ENCODE measurements at regions not wholly inside any gene's neighbourhood (a gene's known extent, or its start where the extent isn't known, plus 50 kb on each side); places are given as distances from the start of the nearest gene placed in this dataset.

GRCh38 chr6:134415194-134415593, 97.3 kb upstream of the SGK1 start:
- intact Hi-C loops (cut with DNase I), result no loop called here
- Histone ChIP-seq H3K4me1 (no peaks in the 10 kb centered on the region), H3K4me3 (no peak overlapping the region), H3K27ac (no peak overlapping the region), H3K27me3 (no peaks in the 10 kb centered on the region), H3K9me3 (peaks cover 0 to 3% (median 0%) of the 10 kb centered on the region in 4 donors), H3K36me3 (no peaks in the 10 kb centered on the region)
- TF ChIP-seq POLR2A (IDR thresholded peaks at IDR 0.05) (no peak), CTCF (IDR thresholded peaks at IDR 0.05) (no peak)
- 65% methylated on average over 4 of the region's 4 CpGs for WGBS (ENCODE audit: insufficient coverage, low coverage, low lambda C conversion rate, missing lambda C conversion rate)
- no peak for ATAC-seq
- DNase-seq, result no peak

GRCh38 chr6:134414793-134415192, 96.9 kb upstream of the SGK1 start:
- no peak overlapping the region for H3K4me3 ChIP-seq
- TF ChIP-seq CTCF (IDR thresholded peaks at IDR 0.05) (no peak), POLR2A (IDR thresholded peaks at IDR 0.05) (no peak)
- H3K4me1 ChIP-seq, result no peaks in the 10 kb centered on the region
- 69% methylated on average over 6 of the region's 7 CpGs for WGBS (ENCODE audit: insufficient coverage, low coverage, low lambda C conversion rate, missing lambda C conversion rate)
- no peak for ATAC-seq
- no peak overlapping the region for H3K27ac ChIP-seq
- no peaks in the 10 kb centered on the region for H3K36me3 ChIP-seq
- H3K27me3 ChIP-seq, result no peaks in the 10 kb centered on the region
- DNase-seq, result no peak
- H3K9me3 ChIP-seq, result peaks cover 0 to 3% (median 0%) of the 10 kb centered on the region in 4 donors
- intact Hi-C loops (cut with DNase I), result no loop called here

- DNase-seq (no peak), ATAC-seq (peak in 3 of 4 donors; percentile 39 to 71 (median 46))
- peak overlapping the region in 2 of 3 donors; percentile 24 to 53 for H3K27ac ChIP-seq
Measured at GRCh38 chr6:134413241-134413643, 95.3 kb upstream of the SGK1 start.

GRCh38 chr6:134410541-134410940, 92.6 kb upstream of the SGK1 start:
- TF ChIP-seq POLR2A (IDR thresholded peaks at IDR 0.05) (no peak), CTCF (IDR thresholded peaks at IDR 0.05) (no peak)
- no peaks in the 10 kb centered on the region for H3K27me3 ChIP-seq
- WGBS (ENCODE audit: insufficient coverage, low coverage, low lambda C conversion rate, missing lambda C conversion rate), result 43% methylated on average over 1 of the region's 1 CpG
- DNase-seq, result no peak
- no peak overlapping the region for H3K27ac ChIP-seq
- no peak overlapping the region for H3K4me3 ChIP-seq
- ATAC-seq, result peak in 1 of 4 donors; percentile 47
- intact Hi-C loops (cut with DNase I), result no loop called here
- no peaks in the 10 kb centered on the region for H3K36me3 ChIP-seq
- peaks cover 0 to 3% (median 0%) of the 10 kb centered on the region in 4 donors for H3K9me3 ChIP-seq
- H3K4me1 ChIP-seq, result no peaks in the 10 kb centered on the region

More at GRCh38 chr6:134413241-134413643, 95.3 kb upstream of the SGK1 start:
- Histone ChIP-seq H3K9me3 (peaks cover 0 to 3% (median 0%) of the 10 kb centered on the region in 4 donors), H3K36me3 (no peaks in the 10 kb centered on the region), H3K4me1 (no peaks in the 10 kb centered on the region), H3K27me3 (no peaks in the 10 kb centered on the region), H3K4me3 (no peak overlapping the region)
- no CpG with 5 or more reads among the region's 1 CpG for WGBS (ENCODE audit: insufficient coverage, low coverage, low lambda C conversion rate, missing lambda C conversion rate)
- intact Hi-C loops (cut with DNase I), result no loop called here
- no peak for TF ChIP-seq CTCF (IDR thresholded peaks at IDR 0.05)
- TF ChIP-seq POLR2A (IDR thresholded peaks at IDR 0.05), result no peak

- H3K9me3 ChIP-seq, result peaks cover 0 to 3% (median 0%) of the 10 kb centered on the region in 4 donors
- no peak for DNase-seq
- TF ChIP-seq CTCF (IDR thresholded peaks at IDR 0.05) (no peak), POLR2A (IDR thresholded peaks at IDR 0.05) (no peak)
- H3K4me1 ChIP-seq, result no peaks in the 10 kb centered on the region
- no peak for ATAC-seq
- H3K27ac ChIP-seq, result no peak overlapping the region
- WGBS (ENCODE audit: insufficient coverage, low coverage, low lambda C conversion rate, missing lambda C conversion rate), result 90% methylated on average over 2 of the region's 2 CpGs
- H3K36me3 ChIP-seq, result no peaks in the 10 kb centered on the region
- intact Hi-C loops (cut with DNase I), result no loop called here
- H3K27me3 ChIP-seq, result no peaks in the 10 kb centered on the region
- no peak overlapping the region for H3K4me3 ChIP-seq
Measured at GRCh38 chr6:134407791-134408190, 89.9 kb upstream of the SGK1 start.

Measured in right lobe of liver (tissue), 6 donors.